ENCODE measurements at regions not wholly inside any gene's neighbourhood (a gene's known extent, or its start where the extent isn't known, plus 50 kb on each side); places are given as distances from the start of the nearest gene placed in this dataset.

DNA sequence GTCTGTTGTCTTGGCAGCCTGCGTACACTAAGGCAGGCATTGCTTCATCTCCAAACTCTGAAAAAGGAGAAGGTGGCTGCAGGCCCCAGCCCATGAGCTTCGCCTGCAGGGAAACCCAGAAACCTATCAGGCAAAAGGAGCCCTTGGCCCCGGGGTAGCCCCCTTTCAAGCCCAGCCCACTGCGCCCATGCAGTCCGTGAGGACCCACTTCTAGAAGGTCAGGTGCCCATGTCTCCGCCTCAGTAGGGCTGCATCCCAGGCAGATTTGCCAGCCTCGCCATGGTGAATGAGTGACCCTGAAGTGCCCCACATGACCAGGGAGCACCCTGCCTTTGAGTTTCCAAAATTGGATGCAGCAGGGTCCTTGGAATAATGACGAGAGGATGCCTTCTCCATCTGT lies 1158.4 kb downstream of the BRD1 start:
- Histone ChIP-seq H3K4me1 (no peaks in the 10 kb centered on the region), H3K36me3 (no peaks in the 10 kb centered on the region), H3K4me3 (no peak overlapping the region), H3K9me3 (peaks cover 0 to 54% (median 29%) of the 10 kb centered on the region in 8 donors), H3K27me3 (replicated peaks in 1 of 7) (peaks cover 0 to 14% (median 0%) of the 10 kb centered on the region in 7 donors), H3K27ac (no peak overlapping the region)
- intact Hi-C loops (cut with DNase I; ENCODE audit: low total_unique reads) = no loop called here
- WGBS, 5 donors = 61 to 80% (median 74%) methylated on average over 7 to 8 of the region's 8 CpGs
- TF ChIP-seq POLR2AphosphoS5 (IDR thresholded peaks at IDR 0.05) (no peak), POLR2A (IDR thresholded peaks at IDR 0.05) (no peak)
- TF ChIP-seq, protein P1, sequence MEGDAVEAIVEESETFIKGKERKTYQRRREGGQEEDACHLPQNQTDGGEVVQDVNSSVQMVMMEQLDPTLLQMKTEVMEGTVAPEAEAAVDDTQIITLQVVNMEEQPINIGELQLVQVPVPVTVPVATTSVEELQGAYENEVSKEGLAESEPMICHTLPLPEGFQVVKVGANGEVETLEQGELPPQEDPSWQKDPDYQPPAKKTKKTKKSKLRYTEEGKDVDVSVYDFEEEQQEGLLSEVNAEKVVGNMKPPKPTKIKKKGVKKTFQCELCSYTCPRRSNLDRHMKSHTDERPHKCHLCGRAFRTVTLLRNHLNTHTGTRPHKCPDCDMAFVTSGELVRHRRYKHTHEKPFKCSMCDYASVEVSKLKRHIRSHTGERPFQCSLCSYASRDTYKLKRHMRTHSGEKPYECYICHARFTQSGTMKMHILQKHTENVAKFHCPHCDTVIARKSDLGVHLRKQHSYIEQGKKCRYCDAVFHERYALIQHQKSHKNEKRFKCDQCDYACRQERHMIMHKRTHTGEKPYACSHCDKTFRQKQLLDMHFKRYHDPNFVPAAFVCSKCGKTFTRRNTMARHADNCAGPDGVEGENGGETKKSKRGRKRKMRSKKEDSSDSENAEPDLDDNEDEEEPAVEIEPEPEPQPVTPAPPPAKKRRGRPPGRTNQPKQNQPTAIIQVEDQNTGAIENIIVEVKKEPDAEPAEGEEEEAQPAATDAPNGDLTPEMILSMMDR (IDR thresholded peaks at IDR 0.05 in 8 of 11, conservative IDR thresholded peaks at IDR 0.05 in 3 of 11) = no peak
- DNase-seq = no peak

DNA sequence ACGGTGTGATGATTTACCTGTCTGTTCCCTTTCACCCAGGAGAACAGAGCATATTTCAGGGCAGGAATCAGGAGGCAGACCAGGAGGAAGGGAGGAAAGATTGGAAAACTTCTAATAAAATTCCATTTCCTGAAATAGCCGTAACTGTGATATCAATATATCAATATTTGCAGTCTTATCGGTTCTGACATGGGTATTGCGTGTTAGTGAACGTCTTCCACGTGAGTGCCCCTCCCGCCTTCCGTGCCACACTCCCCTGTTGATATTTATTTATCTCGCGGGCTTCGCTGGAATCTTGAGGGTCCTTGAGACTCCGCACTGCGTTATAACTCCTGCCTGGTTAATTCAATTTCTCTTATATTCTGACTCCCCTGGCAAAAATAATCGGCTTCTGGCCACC lies 1160.4 kb downstream of the BRD1 start:
- Histone ChIP-seq H3K4me1 (no peaks in the 10 kb centered on the region), H3K27ac (no peak overlapping the region), H3K27me3 (replicated peaks in 1 of 7) (peaks cover 0 to 14% (median 0%) of the 10 kb centered on the region in 7 donors), H3K36me3 (no peaks in the 10 kb centered on the region), H3K9me3 (peaks cover 0 to 54% (median 30%) of the 10 kb centered on the region in 8 donors), H3K4me3 (no peak overlapping the region)
- TF ChIP-seq, protein P1 (IDR thresholded peaks at IDR 0.05 in 8 of 11, conservative IDR thresholded peaks at IDR 0.05 in 3 of 11) = no peak
- TF ChIP-seq POLR2A (IDR thresholded peaks at IDR 0.05) (no peak), POLR2AphosphoS5 (IDR thresholded peaks at IDR 0.05) (no peak)
- DNase-seq = no peak
- intact Hi-C loops (cut with DNase I; ENCODE audit: low total_unique reads) = no loop called here
- WGBS, 5 donors = 83 to 90% (median 89%) methylated on average over 14 of the region's 14 CpGs

DNA sequence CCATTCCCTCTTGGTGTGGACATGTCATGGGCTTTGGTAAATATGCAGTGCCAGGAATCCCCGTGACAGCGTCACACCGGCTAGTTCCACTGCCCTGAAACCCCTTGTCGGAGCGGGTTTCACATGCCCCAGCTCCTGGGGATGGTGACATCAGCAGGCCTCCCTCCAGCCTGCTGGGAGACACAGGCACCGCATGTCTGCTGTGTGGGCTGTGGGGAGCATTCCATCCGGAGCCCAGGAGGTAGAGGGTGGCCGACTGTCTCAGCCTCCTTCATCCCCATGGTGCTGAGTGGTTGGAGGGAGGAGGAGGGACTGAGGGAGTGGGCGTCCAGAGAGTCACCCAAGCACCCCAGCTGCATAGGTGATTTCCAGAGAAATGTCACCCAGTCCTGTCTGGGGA lies 1161.1 kb downstream of the BRD1 start:
- no peak overlapping the region for H3K4me3 ChIP-seq
- intact Hi-C loops (cut with DNase I; ENCODE audit: low total_unique reads) = no loop called here
- WGBS, 5 donors = 65 to 91% (median 78%) methylated on average over 6 to 9 of the region's 9 CpGs

DNA sequence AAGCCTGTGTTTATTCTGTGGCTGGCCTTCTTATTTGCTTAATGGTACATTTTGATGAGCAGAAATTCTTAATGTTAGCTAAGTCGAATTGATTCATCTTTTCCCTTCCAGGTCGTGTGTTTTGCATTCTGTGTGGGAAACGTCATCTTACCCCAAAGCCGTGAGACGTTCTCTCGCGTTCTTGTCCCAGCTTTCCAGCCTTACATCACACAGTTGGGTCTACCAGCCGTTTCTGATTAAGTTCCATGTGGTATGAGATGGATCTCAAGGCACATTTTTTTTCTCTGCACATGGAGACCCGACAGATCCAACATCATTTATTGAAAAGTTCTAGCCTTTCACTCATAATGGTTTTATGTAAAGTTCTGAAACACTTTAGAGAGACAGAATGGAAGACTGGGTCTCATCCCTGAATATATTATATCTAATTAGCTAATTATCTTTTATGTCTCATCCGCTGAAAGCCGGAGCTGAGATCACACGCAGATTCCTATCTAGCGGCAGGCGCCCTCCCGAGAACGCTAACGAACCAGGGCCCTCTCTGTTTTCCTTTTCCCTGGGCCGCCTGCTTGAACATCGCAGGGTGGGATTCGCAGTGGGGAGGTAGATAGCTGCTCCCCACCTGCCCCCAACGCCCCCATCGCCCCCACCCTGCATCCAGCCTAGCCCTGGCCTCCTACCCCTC lies 1162.2 kb downstream of the BRD1 start:
- Histone ChIP-seq H3K4me3 (no peak overlapping the region), H3K36me3 (no peaks in the 10 kb centered on the region), H3K4me1 (no peaks in the 10 kb centered on the region), H3K27me3 (replicated peaks in 1 of 7) (peaks cover 0 to 13% (median 0%) of the 10 kb centered on the region in 7 donors), H3K27ac (no peak overlapping the region), H3K9me3 (peaks cover 0 to 39% (median 21%) of the 10 kb centered on the region in 8 donors)
- WGBS, 5 donors = 87 to 91% (median 89%) methylated on average over 21 to 22 of the region's 22 CpGs
- DNase-seq = no peak
- TF ChIP-seq POLR2AphosphoS5 (IDR thresholded peaks at IDR 0.05) = no peak
- TF ChIP-seq, protein P1 (IDR thresholded peaks at IDR 0.05 in 8 of 11, conservative IDR thresholded peaks at IDR 0.05 in 3 of 11) = no peak
- TF ChIP-seq POLR2A (IDR thresholded peaks at IDR 0.05) = no peak
- intact Hi-C loops (cut with DNase I; ENCODE audit: low total_unique reads) = no loop called here

More for the DNA sequence above, 1161.1 kb downstream of the BRD1 start:
- Histone ChIP-seq H3K9me3 (peaks cover 0 to 50% (median 24%) of the 10 kb centered on the region in 8 donors), H3K27ac (no peak overlapping the region), H3K27me3 (replicated peaks in 1 of 7) (peaks cover 0 to 14% (median 0%) of the 10 kb centered on the region in 7 donors), H3K4me1 (no peaks in the 10 kb centered on the region), H3K36me3 (no peaks in the 10 kb centered on the region)
- TF ChIP-seq, protein P1 (IDR thresholded peaks at IDR 0.05 in 8 of 11, conservative IDR thresholded peaks at IDR 0.05 in 3 of 11) = no peak
- TF ChIP-seq POLR2AphosphoS5 (IDR thresholded peaks at IDR 0.05) = no peak
- no peak for TF ChIP-seq POLR2A (IDR thresholded peaks at IDR 0.05)
- no peak for DNase-seq

Measured in spleen (tissue), 11 donors.